Mucosa of gallbladder (tissue), 1 donor: ENCODE measurements at regions not wholly inside any gene's neighbourhood (a gene's known extent, or its start where the extent isn't known, plus 50 kb on each side); places are given as distances from the start of the nearest gene placed in this dataset.
A peak's percentile ranks its signal among the peaks of the same experiment; 100 is the strongest.

Experiments used
- DNase-seq: peaks from one replicate; pipeline ENCODE4 v3.0.0-alpha.2; 2020; ENCODE audit warnings: low spot score
- donor health status: DM: no; HTN: no; CAD: no.

DNA sequence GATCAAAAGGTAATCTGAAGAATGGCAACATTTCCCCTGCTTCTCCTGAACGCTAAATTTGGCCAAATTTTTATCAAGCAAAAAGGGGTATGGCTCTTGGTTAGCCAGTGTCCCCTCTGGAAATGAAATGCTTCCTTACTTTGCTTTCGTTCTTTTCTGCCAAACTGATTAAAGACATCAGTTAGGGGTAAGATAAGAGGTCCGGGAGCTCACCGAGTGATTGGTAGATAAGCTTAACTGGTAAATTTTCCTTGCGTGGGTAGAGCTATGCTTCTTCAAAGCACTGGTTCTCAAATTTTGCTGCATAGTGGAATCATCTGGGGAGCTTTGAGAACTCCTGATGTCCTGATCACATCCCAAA, 62.7 kb upstream of the MAPRE2 start:
- DNase-seq, result no peak

DNA sequence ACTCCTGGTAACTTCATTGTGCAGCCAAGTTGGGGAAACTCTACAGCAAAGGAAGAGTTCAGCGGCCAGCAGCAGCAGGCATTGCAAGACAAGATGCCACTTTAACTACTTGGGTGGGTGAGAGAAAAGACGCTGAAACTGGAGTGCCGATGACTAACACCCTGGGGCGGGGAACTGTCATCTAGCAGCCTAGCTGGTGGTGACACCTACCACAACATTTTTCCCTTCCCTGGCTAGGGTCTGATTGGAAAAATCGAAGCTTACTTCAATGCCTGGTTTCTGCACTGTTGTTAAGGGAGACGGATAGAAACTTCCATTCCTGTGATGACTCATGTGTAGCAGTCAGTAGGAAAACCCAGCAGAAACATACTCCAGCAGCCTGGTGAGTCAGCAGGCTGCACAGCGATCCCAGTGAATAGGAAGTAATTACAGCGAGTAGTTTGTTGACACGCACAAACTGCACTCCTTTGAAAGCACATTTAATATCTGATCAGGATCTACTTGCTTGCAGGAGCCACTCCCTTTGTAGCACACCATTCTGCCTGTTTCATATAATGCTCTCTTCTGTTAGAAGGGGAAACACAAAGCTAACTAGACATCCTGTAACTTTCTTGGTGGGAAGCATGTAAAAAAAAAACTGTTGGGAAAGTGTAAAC, 62.1 kb upstream of the MAPRE2 start:
- peak; percentile 86 for DNase-seq

DNA sequence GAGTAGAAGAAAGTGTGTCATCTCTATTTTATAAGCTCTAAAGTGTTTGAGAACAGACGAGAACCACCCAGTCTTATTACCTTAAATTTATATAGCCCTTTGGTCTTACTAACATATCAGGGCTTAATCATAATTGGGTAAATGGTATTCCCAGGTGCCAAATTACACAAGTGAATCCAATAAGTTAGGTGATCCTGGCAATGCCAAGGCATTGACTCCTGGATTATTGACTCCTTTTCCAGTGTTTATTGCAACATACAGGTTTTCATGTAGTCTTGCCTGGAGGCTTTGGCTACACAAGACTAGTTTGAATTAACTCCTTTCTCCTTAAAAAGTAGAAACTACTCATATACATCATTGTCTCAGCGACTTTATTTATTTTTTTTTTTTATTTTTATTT, 59.7 kb upstream of the MAPRE2 start:
- no peak for DNase-seq

DNA sequence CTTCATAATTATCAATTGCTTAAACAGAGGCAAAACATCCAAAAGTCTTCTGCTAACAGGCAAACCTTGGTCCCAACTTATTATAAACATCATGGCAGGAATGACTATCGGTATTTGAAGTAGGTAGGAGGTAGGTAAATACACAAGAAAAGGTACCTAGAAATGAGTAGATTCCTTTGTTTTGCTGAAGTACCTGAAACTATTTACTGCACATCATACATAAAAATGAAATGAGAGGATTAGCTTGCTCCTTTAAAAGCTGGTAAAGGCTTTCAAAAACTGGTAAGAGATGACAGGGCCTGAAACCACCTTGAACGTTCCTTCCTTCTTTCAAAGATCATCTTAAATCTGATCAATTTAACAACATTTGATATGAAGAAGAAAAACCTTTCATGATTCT, 55.2 kb upstream of the MAPRE2 start:
- DNase-seq, result no peak

DNA sequence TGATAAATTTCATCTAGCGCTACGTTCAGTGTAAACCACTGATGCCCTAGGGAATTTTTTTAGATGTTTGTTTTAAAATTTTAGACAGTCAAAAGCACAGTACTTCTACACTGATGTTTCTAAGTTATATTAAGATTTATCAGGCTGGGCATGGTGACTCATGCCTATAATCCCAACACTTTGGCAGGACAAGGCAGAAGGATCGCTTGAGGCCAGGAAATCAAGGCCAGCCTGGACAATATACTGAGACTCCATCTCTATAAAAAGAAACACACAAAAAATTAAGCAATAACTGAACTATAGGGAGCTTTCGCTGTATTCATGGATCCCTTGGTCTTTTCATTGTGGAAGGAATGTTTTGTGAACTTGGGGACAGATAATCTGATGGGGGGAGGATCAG, 50.6 kb upstream of the MAPRE2 start:
- DNase-seq, result no peak

DNA sequence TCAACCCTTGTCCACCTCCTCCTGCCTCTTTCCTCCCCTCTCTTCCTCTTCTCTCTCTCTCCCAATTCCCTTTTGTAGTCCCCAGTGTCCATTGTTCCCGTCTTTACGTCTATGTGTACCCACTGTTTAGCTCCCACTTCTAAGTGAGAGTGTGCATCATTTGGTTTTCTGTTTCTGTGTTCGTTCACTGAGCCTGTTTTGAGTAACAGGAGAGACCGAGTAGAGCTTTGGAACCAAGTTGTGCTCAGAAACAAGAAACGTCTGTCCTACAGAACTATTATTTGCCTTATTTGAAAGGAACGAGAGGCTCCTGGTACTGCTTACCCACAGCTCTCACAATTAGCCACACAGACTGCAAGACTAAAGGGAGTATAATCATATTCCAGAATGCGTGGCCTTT, 50.1 kb upstream of the MAPRE2 start:
- DNase-seq, result no peak
